Retinal pigment epithelial cell (primary cell): ENCODE measurements at regions not wholly inside any gene's neighbourhood (a gene's known extent, or its start where the extent isn't known, plus 50 kb on each side); places are given as distances from the start of the nearest gene placed in this dataset.
A peak's percentile ranks its signal among the peaks of the same experiment; 100 is the strongest.
"Not testable (repeated sequence)": the region's sequence is repeated elsewhere in the genome, so short reads cannot be mapped to it uniquely, and the experiment has no call there.

Experiments used
- DNase-seq: peaks from one replicate; pipeline ENCODE4 v3.0.0-alpha.2; 2010; ENCODE audit warnings: low read depth
- H3K4me3 ChIP-seq: 2 replicates; pipeline ENCODE4 v1.5.1; 2011; ENCODE audit warnings: mild to moderate bottlenecking, low read length, control low read depth, moderate library complexity
- CTCF ChIP-seq: conservative IDR thresholded peaks from 2 replicates; pipeline ENCODE4 v1.5.1; 2011; ENCODE audit warnings: low read depth, low read length, control low read depth, inconsistent platforms

GRCh38 chr4:75142382-75142781 is 209.5 kb downstream of the PARM1 start:
- peak; percentile 68 for DNase-seq
- no peak overlapping the region for H3K4me3 ChIP-seq
- TF ChIP-seq CTCF = no peak

- DNase-seq = no peak
- no peak for TF ChIP-seq CTCF
- H3K4me3 ChIP-seq = no peak overlapping the region
These were observed 208.2 kb downstream of the PARM1 start for GRCh38 chr4:75141162-75141561.

- no peak overlapping the region for H3K4me3 ChIP-seq
- no peak for TF ChIP-seq CTCF
- DNase-seq = no peak
These were observed 204.4 kb downstream of the PARM1 start for GRCh38 chr4:75137302-75137701.

GRCh38 chr4:75135068-75135825 is 202.3 kb downstream of the PARM1 start:
- no peak overlapping the region for H3K4me3 ChIP-seq
- no peak for DNase-seq
- TF ChIP-seq CTCF = no peak

- not testable (repeated sequence) for DNase-seq, H3K4me3 ChIP-seq
These were observed 194.0 kb downstream of the PARM1 start for GRCh38 chr4:75126870-75127269.

GRCh38 chr4:75126058-75126457 is 193.1 kb downstream of the PARM1 start:
- TF ChIP-seq CTCF = no peak
- H3K4me3 ChIP-seq = no peak overlapping the region
- no peak for DNase-seq

DNA sequence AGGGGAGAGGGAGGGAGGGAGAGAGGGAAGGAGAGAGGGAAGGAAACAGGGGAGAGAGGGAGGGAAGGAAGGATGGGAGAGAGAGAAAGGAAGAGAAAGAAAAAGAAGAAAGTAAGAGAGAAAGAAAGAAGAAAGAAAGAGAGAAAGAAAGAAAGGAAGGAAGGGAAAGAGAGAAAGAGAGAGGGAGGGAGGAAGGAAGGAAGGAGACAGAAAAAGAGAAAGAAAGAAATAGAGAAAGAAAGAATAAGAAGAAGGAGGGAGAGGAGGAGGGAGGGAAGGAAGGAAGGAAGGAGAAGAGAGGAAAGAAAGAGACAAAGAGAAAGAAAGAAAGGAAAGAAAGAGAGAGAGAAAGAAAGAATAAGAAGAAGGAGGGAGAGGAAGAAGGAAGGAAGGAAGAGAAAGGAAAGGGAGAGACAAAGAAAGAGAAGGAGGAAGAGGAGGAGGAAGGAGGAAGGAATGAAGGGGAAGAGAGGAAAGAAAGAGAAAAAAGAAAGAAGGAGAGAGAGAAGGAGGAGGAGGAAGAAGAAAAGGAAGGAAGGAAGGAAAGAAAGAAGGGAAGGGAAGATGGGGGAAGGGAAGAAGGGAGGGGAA is 189.6 kb downstream of the PARM1 start:
- no peak for DNase-seq
- TF ChIP-seq CTCF = no peak
- no peak overlapping the region for H3K4me3 ChIP-seq
